GM20000 (cell line): ENCODE measurements at regions not wholly inside any gene's neighbourhood (a gene's known extent, or its start where the extent isn't known, plus 50 kb on each side); places are given as distances from the start of the nearest gene placed in this dataset.

ENCODE experiments used
- DNase-seq: peaks from one replicate; pipeline ENCODE4 v3.0.0; 2012; ENCODE audit warnings: low spot score
- TF ChIP-seq, protein P1 (sequence below): IDR thresholded peaks from 2 replicates; pipeline ENCODE4 v1.5.1; 2012; ENCODE audit warnings: mild to moderate bottlenecking, control low read depth; ENCODE audit errors: extremely low read depth, missing control alignments

DNA sequence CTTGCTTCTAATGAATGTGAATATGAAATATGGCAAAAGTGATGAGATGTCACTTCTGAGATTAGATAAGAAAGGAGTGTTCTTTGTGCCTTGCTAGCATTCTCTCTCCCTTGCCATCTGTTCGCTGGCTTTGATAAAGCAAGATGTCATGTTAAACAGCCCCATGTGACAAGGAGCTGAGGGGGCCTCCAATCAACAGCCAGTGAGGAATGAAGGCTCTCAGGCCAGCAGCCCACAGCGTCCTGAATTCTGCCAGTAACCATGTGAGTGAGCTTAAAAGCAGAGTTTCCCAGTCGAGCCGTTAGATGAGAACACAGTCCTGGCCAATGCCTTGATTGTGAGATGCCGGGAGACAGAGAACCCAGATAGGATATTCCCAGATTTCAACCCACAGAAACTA, 198.8 kb downstream of the IRS1 start:
- DNase-seq: no peak
- TF ChIP-seq, protein P1, sequence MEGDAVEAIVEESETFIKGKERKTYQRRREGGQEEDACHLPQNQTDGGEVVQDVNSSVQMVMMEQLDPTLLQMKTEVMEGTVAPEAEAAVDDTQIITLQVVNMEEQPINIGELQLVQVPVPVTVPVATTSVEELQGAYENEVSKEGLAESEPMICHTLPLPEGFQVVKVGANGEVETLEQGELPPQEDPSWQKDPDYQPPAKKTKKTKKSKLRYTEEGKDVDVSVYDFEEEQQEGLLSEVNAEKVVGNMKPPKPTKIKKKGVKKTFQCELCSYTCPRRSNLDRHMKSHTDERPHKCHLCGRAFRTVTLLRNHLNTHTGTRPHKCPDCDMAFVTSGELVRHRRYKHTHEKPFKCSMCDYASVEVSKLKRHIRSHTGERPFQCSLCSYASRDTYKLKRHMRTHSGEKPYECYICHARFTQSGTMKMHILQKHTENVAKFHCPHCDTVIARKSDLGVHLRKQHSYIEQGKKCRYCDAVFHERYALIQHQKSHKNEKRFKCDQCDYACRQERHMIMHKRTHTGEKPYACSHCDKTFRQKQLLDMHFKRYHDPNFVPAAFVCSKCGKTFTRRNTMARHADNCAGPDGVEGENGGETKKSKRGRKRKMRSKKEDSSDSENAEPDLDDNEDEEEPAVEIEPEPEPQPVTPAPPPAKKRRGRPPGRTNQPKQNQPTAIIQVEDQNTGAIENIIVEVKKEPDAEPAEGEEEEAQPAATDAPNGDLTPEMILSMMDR: no peak

DNA sequence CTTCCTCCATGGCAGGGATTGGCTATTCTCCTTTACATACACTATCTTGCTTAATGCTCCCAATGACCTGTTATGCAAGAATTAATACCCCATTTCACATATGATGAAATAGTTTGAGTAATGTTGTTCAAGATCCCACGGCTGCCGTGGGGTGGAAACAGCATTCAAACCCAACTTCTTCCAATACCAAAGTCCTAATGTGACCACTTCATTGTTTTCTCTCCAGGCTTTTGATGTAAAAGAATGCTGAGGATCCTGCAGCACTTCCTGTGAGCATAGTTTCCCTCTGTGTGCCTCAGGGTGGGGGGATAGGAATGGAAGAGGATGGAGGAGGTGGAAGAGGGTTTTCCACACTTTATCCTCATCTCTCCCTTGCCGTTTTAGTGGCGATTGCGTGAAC, 199.4 kb downstream of the IRS1 start:
- no peak for DNase-seq

DNA sequence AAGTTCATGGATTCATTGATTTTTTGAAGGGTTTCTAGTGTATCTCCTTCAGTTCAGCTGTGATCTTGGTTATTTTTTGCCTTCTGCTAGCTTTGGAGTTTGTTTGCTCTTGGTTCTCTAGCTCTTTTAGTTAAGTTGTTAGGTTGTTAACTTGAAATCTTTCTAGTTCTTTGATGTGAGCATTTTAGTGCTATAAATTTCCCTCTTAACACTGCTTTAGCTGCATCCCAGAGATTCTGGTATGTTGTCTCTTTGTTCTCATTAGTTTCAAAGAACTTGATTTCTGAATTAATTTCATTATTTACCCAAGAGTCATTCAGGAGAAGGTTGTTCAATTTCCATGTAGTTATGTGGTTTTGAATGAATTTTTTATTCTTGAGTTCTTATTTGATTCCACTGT, 210.6 kb downstream of the IRS1 start:
- TF ChIP-seq, protein P1: no peak

More for the DNA sequence above, 199.4 kb downstream of the IRS1 start:
- TF ChIP-seq, protein P1: no peak

DNA sequence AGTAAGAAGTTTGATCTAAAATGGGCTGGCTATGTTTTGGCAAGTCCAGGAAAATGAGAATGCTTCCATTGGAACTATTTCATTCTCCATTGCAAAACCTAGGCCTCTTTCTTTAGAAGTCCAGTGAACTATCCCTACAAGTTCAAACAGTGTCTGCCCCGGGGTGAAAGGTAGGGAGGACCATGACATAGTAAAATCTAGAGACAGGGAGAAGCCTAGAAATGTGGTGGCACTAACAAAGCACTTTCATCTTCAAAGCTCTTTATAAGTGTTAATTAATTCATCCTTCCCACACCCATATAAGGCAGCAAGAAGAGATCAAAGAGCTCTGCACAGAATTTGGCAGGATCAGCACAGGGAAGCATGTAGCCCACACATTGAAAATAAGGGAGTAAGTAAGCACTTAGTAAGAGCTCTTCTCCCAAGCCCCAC, 214.5 kb downstream of the IRS1 start:
- TF ChIP-seq, protein P1: no peak
- no peak for DNase-seq

More for the DNA sequence above, 210.6 kb downstream of the IRS1 start:
- no peak for DNase-seq

DNA sequence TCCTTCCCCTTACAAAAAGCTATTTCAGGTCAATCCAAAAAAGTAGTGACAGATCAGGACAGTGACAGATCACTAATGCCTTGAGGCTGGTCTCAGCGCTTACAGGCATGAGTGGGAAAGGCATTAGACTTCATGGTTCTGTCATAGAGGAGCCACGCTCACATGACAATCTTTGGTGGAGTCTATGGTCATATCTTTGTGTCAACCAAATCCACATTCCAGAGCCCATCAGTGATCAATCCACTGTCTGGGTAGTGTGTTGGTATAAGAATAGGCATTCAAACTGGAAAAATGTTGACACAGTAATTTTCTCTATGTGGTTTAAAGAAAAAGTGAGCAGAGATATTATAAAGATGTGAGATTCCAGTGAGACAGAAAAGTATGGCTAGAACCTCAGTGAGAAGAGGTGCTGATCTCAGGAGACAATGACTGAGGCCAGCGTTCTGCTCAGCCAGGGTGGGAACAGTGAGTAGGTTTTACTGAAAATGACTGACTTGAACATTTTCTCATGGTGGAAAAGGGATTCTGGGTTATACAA, 215.0 kb downstream of the IRS1 start:
- DNase-seq: no peak
- TF ChIP-seq, protein P1: no peak

DNA sequence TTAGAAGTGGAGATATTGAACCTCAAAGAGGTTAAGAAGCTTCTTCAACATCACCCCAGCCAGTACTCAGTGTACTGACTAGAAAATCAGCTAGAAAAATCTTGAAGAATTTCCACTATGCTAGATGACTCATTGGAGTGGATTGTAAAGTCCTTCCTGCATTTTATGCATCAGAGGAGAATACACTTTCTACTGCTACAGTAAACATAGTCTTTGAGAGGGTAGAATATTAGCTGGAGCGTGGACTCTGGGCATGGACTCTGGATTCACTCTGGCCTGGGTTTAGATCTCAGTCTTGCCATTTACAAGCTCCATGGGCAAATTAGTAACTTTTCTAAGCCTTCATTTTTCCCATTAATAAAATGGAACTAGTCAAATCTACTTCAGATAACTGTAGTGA, 215.9 kb downstream of the IRS1 start:
- no peak for DNase-seq
- TF ChIP-seq, protein P1: no peak

DNA sequence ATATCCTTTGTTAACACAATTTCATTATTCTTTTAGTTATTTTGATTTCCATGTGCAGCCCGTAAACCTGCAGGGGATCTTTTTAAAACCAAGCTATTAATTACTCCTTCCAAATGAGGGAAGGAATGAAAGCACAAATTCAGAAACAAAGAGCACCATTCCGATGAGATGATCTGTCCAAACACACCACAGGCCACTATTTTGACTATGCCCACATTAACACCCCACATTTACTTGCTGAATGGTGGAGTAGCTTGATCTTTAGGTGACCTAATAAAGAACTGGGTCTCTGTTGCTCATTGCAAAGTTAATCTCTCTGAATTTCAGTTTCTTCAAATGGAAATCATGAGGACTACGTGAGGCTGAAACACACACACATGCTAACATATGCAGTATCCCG, 218.0 kb downstream of the IRS1 start:
- TF ChIP-seq, protein P1: no peak
- DNase-seq: no peak
